ENCODE measurements at regions not wholly inside any gene's neighbourhood (a gene's known extent, or its start where the extent isn't known, plus 50 kb on each side); places are given as distances from the start of the nearest gene placed in this dataset.

GRCh38 chrX:5575407-5575806 is 653.3 kb downstream of the NLGN4X start:
- TF ChIP-seq CTCF (IDR thresholded peaks at IDR 0.05) (no peak), POLR2A (IDR thresholded peaks at IDR 0.05) (no peak)
- no peak overlapping the region for H3K4me3 ChIP-seq (ENCODE audit: low read depth, poor library complexity, severe bottlenecking)
- DNase-seq (ENCODE audit: low spot score in 2 of 2): no peak
- intact Hi-C loops (cut with DNase I; ENCODE audit: low total_unique reads): no loop called here
- 85 to 95% methylated on average over 1 of the region's 1 CpG for WGBS, 2 donors

GRCh38 chrX:5568934-5569333 is 659.7 kb downstream of the NLGN4X start:
- DNase-seq (ENCODE audit: low spot score in 2 of 2): no peak
- WGBS, 2 donors: 45 to 49% methylated on average over 3 of the region's 3 CpGs
- H3K4me3 ChIP-seq (ENCODE audit: low read depth, poor library complexity, severe bottlenecking): no peak overlapping the region
- TF ChIP-seq POLR2A (IDR thresholded peaks at IDR 0.05) (no peak), CTCF (IDR thresholded peaks at IDR 0.05) (no peak)
- intact Hi-C loops (cut with DNase I; ENCODE audit: low total_unique reads): no loop called here

- no peak for DNase-seq (ENCODE audit: low spot score in 2 of 2)
- TF ChIP-seq CTCF (IDR thresholded peaks at IDR 0.05) (no peak), POLR2A (IDR thresholded peaks at IDR 0.05) (no peak)
- intact Hi-C loops (cut with DNase I; ENCODE audit: low total_unique reads): no loop called here
- 52 to 59% methylated on average over 2 of the region's 2 CpGs for WGBS, 2 donors
- no peak overlapping the region for H3K4me3 ChIP-seq (ENCODE audit: low read depth, poor library complexity, severe bottlenecking)
Observed at GRCh38 chrX:5559386-5559785, 669.3 kb downstream of the NLGN4X start.

- no peak for TF ChIP-seq POLR2A (IDR thresholded peaks at IDR 0.05)
- no peak for TF ChIP-seq CTCF (IDR thresholded peaks at IDR 0.05)
- DNase-seq (ENCODE audit: low spot score in 2 of 2): no peak
- 15 to 29% methylated on average over 2 of the region's 2 CpGs for WGBS, 2 donors
- intact Hi-C loops (cut with DNase I; ENCODE audit: low total_unique reads): no loop called here
- no peak overlapping the region for H3K4me3 ChIP-seq (ENCODE audit: low read depth, poor library complexity, severe bottlenecking)
Observed at GRCh38 chrX:5549512-5549911, 679.2 kb downstream of the NLGN4X start.

- DNase-seq (ENCODE audit: low spot score in 2 of 2): no peak
- intact Hi-C loops (cut with DNase I; ENCODE audit: low total_unique reads): no loop called here
- WGBS, 2 donors: 68 to 87% methylated on average over 4 to 6 of the region's 6 CpGs
- H3K4me3 ChIP-seq (ENCODE audit: low read depth, poor library complexity, severe bottlenecking): no peak overlapping the region
- TF ChIP-seq CTCF (IDR thresholded peaks at IDR 0.05): no peak
- no peak for TF ChIP-seq POLR2A (IDR thresholded peaks at IDR 0.05)
Observed at GRCh38 chrX:5537098-5537497, 691.6 kb downstream of the NLGN4X start.

- no peak overlapping the region for H3K4me3 ChIP-seq (ENCODE audit: low read depth, poor library complexity, severe bottlenecking)
- 65 to 81% methylated on average over 3 of the region's 3 CpGs for WGBS, 2 donors
- TF ChIP-seq CTCF (IDR thresholded peaks at IDR 0.05) (no peak), POLR2A (IDR thresholded peaks at IDR 0.05) (no peak)
- no peak for DNase-seq (ENCODE audit: low spot score in 2 of 2)
- intact Hi-C loops (cut with DNase I; ENCODE audit: low total_unique reads): no loop called here
Observed at GRCh38 chrX:5536261-5536660, 692.4 kb downstream of the NLGN4X start.

All from lower leg skin (tissue), 4 donors.